ENCODE measurements at regions not wholly inside any gene's neighbourhood (a gene's known extent, or its start where the extent isn't known, plus 50 kb on each side); places are given as distances from the start of the nearest gene placed in this dataset.

DNA sequence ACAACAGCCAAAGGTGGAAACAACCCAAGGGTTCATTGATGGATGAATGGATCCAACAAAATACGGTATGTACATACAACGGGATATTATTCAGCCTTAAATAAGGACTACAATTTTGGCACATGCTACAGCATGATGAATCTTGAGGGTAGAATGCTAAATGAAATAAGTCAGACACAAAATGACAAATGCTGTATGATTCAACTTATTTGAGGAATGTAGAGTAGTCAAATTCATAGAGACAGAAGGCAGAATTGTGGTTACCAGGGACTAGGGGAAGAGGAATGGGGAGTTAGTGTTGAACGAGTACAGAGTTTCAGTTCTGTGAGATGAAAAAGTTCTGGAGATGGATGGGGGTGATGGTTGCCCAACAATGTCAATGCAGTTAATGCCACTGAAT, 118.0 kb upstream of the PAXBP1 start:
- intact Hi-C loops (cut with DNase I), result loop anchor here in 1 of 10 donors (10.0 kb wide), 1 partner anchor 65 kb away; no protein-coding TSS in a partner anchor
- Histone ChIP-seq H3K27ac (no peak overlapping the region), H3K36me3 (no peaks in the 10 kb centered on the region), H3K9me3 (peaks cover 0 to 2% (median 0%) of the 10 kb centered on the region in 11 donors), H3K4me1 (no peaks in the 10 kb centered on the region), H3K27me3 (peaks cover 0 to 21% (median 0%) of the 10 kb centered on the region in 7 donors), H3K4me3 (no peak overlapping the region)
- TF ChIP-seq, protein P1, sequence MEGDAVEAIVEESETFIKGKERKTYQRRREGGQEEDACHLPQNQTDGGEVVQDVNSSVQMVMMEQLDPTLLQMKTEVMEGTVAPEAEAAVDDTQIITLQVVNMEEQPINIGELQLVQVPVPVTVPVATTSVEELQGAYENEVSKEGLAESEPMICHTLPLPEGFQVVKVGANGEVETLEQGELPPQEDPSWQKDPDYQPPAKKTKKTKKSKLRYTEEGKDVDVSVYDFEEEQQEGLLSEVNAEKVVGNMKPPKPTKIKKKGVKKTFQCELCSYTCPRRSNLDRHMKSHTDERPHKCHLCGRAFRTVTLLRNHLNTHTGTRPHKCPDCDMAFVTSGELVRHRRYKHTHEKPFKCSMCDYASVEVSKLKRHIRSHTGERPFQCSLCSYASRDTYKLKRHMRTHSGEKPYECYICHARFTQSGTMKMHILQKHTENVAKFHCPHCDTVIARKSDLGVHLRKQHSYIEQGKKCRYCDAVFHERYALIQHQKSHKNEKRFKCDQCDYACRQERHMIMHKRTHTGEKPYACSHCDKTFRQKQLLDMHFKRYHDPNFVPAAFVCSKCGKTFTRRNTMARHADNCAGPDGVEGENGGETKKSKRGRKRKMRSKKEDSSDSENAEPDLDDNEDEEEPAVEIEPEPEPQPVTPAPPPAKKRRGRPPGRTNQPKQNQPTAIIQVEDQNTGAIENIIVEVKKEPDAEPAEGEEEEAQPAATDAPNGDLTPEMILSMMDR (IDR thresholded peaks at IDR 0.05), result no peak
- ATAC-seq (no peak), DNase-seq (no peak)
- 92 to 93% methylated on average over 3 of the region's 3 CpGs for WGBS, 2 donors

DNA sequence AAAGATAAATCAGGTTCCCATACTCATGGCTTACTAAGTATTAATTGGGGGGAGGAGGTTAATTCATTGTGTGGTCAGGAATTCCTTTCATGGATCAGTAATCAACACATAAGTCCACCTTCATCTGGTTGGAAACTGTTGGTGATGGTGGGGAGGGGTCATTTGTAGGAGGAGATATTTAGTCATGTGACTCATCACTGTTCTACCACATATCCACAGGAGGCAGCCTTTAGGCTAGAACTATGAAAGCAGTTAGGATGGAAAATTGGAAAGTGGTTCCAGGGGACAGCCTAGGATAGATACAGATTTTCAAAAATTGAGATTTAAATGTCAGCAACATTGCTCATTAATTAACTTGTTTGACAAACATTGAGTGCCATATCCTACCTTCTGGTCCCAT, 122.8 kb upstream of the PAXBP1 start:
- Histone ChIP-seq H3K27me3 (peaks cover 0 to 15% (median 0%) of the 10 kb centered on the region in 7 donors), H3K9me3 (peaks cover 0 to 9% (median 0%) of the 10 kb centered on the region in 11 donors), H3K36me3 (no peaks in the 10 kb centered on the region), H3K4me1 (no peaks in the 10 kb centered on the region), H3K27ac (no peak overlapping the region), H3K4me3 (no peak overlapping the region)
- no peak for DNase-seq
- ATAC-seq, result no peak
- intact Hi-C loops (cut with DNase I), result no loop called here
- TF ChIP-seq, protein P1 (IDR thresholded peaks at IDR 0.05), result no peak

DNA sequence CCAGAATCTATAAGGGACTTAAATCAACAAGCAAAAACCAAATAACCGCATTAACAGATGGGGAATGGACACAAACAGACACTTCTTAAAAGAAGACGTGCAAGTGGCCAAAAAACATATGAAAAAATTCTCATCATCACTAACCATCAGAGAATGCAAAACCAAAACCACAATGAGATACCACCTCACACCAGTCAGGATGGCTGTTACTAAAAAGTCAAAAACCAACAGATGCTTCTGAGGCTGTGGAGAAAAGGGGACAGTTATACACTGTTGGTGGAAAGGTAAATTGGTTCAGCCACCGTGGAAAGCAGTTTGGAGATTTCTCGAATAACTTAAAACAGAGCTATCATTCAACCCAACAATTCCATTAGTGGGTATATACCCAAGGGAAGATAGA, 124.9 kb upstream of the OLIG2 start:
- 86 to 90% methylated on average over 4 of the region's 4 CpGs for WGBS, 2 donors
- TF ChIP-seq, protein P1 (IDR thresholded peaks at IDR 0.05), result no peak
- peaks cover 0 to 13% (median 0%) of the 10 kb centered on the region in 7 donors for H3K27me3 ChIP-seq

DNA sequence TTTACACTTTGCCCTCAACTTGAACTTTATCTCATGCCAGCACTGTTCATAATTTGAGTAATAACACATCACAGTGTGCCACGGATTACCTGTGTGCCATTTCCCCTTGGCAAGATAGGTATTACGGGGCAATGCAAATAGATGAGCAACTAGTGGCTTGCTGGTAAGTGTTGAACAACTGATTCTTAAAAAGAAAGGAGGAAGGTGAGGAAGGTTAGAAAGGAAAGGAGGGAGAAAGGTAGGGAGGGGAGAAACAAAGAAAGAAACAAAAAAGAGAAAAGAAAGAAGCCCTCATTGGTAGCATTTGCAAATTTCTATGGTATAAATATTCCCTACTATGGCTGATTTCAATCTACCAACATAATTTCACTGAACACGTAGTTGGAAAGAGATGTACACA, 118.2 kb upstream of the OLIG2 start:
- Histone ChIP-seq H3K27ac (no peak overlapping the region), H3K4me3 (no peak overlapping the region), H3K27me3 (peaks cover 0 to 5% (median 0%) of the 10 kb centered on the region in 7 donors), H3K9me3 (no peaks in the 10 kb centered on the region), H3K4me1 (no peaks in the 10 kb centered on the region), H3K36me3 (no peaks in the 10 kb centered on the region)
- no peak for DNase-seq
- no peak for ATAC-seq
- 82 to 83% methylated on average over 3 of the region's 3 CpGs for WGBS, 2 donors
- intact Hi-C loops (cut with DNase I), result no loop called here
- TF ChIP-seq, protein P1 (IDR thresholded peaks at IDR 0.05), result no peak

More for the DNA sequence above, 124.9 kb upstream of the OLIG2 start:
- Histone ChIP-seq H3K27ac (no peak overlapping the region), H3K36me3 (no peaks in the 10 kb centered on the region), H3K4me3 (no peak overlapping the region), H3K9me3 (peaks cover 0 to under 1% (median 0%) of the 10 kb centered on the region in 11 donors), H3K4me1 (no peaks in the 10 kb centered on the region)
- ATAC-seq (no peak), DNase-seq (no peak)
- intact Hi-C loops (cut with DNase I), result no loop called here

Data from heart right ventricle (tissue), 16 donors.